Left ventricle myocardium inferior (tissue), 1 donor: ENCODE measurements at regions not wholly inside any gene's neighbourhood (a gene's known extent, or its start where the extent isn't known, plus 50 kb on each side); places are given as distances from the start of the nearest gene placed in this dataset.

ENCODE experiments used
- DNase-seq: peaks from one replicate; pipeline ENCODE4 v3.0.0-alpha.2; 2020
- H3K27ac ChIP-seq: fragments of 200-600 bp; replicated peaks from 2 replicates; pipeline ENCODE4 v1.8.0; 2021
- H3K27me3 ChIP-seq: fragments of 200-600 bp; 2 replicates; pipeline ENCODE4 v1.8.0; 2021; ENCODE audit warnings: low read depth
- H3K36me3 ChIP-seq: fragments of 200-600 bp; 2 replicates; pipeline ENCODE4 v1.8.0; 2021
- H3K4me1 ChIP-seq: fragments of 200-600 bp; 2 replicates; pipeline ENCODE4 v1.8.0; 2021
- H3K4me3 ChIP-seq: fragments of 200-600 bp; 2 replicates; pipeline ENCODE4 v1.8.0; 2021; ENCODE audit warnings: mild to moderate bottlenecking, moderate library complexity
- H3K9me3 ChIP-seq: fragments of 200-600 bp; replicated peaks from 2 replicates; pipeline ENCODE4 v1.8.0; 2021
- intact Hi-C: fragments of 100-400 bp; cut with micrococcal nuclease; formaldehyde crosslinking; loops from one replicate; pipeline ENCODE4 v1.11.0; 2022
- TF ChIP-seq, protein P1 (sequence below): fragments of 200-600 bp; IDR thresholded peaks from 2 replicates; pipeline ENCODE4 v1.8.0; 2021; ENCODE audit warnings: antibody characterized with exemption, mild to moderate bottlenecking, borderline replicate concordance
- donor health status: DM: no; HTN: yes; CAD: no; lungs with severe emphysema.

DNA sequence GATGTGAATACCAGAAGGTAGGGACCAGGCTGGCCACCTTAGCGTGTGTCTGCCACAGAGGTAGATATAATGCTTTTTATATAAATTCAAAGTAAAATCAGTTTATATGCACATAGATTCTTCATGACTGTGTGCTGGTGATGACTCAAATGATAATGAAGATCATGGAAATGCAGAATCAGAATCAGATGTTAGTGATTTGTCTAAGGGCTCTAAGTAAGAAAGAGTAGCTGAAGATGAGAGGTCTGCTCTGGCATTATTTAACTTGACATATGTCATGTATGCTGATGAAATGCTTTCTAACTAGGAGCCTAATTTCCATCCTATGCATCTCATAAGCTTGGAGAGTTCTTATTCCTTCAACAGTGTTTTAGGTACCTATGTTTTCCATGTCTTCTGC, 50.3 kb upstream of the DPH6 start:
- no peak for DNase-seq
- Histone ChIP-seq H3K9me3 (no peaks in the 10 kb centered on the region), H3K4me3 (no peak overlapping the region), H3K27ac (no peak overlapping the region), H3K36me3 (no peaks in the 10 kb centered on the region), H3K27me3 (no peaks in the 10 kb centered on the region), H3K4me1 (no peaks in the 10 kb centered on the region)
- intact Hi-C loops, result no loop called here
- TF ChIP-seq, protein P1, sequence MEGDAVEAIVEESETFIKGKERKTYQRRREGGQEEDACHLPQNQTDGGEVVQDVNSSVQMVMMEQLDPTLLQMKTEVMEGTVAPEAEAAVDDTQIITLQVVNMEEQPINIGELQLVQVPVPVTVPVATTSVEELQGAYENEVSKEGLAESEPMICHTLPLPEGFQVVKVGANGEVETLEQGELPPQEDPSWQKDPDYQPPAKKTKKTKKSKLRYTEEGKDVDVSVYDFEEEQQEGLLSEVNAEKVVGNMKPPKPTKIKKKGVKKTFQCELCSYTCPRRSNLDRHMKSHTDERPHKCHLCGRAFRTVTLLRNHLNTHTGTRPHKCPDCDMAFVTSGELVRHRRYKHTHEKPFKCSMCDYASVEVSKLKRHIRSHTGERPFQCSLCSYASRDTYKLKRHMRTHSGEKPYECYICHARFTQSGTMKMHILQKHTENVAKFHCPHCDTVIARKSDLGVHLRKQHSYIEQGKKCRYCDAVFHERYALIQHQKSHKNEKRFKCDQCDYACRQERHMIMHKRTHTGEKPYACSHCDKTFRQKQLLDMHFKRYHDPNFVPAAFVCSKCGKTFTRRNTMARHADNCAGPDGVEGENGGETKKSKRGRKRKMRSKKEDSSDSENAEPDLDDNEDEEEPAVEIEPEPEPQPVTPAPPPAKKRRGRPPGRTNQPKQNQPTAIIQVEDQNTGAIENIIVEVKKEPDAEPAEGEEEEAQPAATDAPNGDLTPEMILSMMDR, result no peak

- intact Hi-C loops, result no loop called here
- TF ChIP-seq, protein P1, result no peak
These were observed 56.9 kb upstream of the DPH6 start for GRCh38 chr15:35602836-35603235.

DNA sequence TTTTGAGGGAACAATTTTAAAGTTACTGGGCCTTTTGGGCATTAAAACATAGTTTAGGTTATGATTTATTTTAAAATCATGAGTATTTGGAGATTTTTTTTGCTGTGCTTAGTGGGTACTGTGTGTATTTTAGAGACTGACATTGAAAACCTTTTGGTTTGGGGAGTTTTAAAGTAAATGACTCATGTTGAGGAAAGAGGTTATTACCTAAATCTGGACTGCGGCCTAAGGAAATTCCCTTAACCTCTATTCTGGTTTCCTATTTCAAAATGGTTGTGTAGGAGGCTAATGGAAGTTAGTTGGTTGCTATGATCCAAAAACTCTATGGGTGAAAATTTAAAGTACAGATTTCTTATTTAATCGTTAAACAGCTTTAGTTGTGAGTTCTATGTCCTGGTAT, 57.3 kb upstream of the DPH6 start:
- TF ChIP-seq, protein P1, result no peak
- no peaks in the 10 kb centered on the region for H3K27me3 ChIP-seq
- H3K9me3 ChIP-seq, result no peaks in the 10 kb centered on the region
- H3K27ac ChIP-seq, result no peak overlapping the region
- peaks cover 25% of the 10 kb centered on the region for H3K4me1 ChIP-seq
- intact Hi-C loops, result no loop called here
- H3K4me3 ChIP-seq, result no peak overlapping the region
- H3K36me3 ChIP-seq, result no peaks in the 10 kb centered on the region
- no peak for DNase-seq

More at GRCh38 chr15:35602836-35603235, 56.9 kb upstream of the DPH6 start:
- Histone ChIP-seq H3K36me3 (no peaks in the 10 kb centered on the region), H3K27ac (no peak overlapping the region), H3K4me1 (peaks cover 21% of the 10 kb centered on the region), H3K27me3 (no peaks in the 10 kb centered on the region), H3K9me3 (no peaks in the 10 kb centered on the region), H3K4me3 (no peak overlapping the region)
- no peak for DNase-seq

DNA sequence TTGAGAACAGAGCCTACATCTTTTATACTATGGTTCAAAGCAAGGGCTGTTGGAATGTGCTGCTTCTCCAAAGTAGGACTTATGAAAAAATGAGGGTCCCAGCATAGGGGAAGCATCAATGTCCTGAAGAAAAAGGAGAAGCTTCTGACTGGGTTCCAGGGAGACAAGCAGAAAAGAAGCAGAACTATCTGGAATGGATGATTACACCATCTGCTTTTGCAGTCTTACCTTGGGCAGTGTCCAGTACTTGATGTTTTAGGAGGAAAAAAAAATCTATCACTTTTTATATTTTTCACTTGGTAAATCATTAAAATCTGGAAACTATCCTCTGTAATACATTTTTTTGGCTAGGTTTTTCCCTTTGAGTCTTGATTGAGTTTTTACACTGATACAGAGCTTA, 57.9 kb upstream of the DPH6 start:
- H3K4me1 ChIP-seq, result peaks cover 25% of the 10 kb centered on the region
- intact Hi-C loops, result no loop called here
- TF ChIP-seq, protein P1, result no peak
- no peak for DNase-seq
- H3K27ac ChIP-seq, result no peak overlapping the region
- H3K36me3 ChIP-seq, result no peaks in the 10 kb centered on the region
- no peaks in the 10 kb centered on the region for H3K9me3 ChIP-seq
- H3K4me3 ChIP-seq, result no peak overlapping the region
- H3K27me3 ChIP-seq, result no peaks in the 10 kb centered on the region

DNA sequence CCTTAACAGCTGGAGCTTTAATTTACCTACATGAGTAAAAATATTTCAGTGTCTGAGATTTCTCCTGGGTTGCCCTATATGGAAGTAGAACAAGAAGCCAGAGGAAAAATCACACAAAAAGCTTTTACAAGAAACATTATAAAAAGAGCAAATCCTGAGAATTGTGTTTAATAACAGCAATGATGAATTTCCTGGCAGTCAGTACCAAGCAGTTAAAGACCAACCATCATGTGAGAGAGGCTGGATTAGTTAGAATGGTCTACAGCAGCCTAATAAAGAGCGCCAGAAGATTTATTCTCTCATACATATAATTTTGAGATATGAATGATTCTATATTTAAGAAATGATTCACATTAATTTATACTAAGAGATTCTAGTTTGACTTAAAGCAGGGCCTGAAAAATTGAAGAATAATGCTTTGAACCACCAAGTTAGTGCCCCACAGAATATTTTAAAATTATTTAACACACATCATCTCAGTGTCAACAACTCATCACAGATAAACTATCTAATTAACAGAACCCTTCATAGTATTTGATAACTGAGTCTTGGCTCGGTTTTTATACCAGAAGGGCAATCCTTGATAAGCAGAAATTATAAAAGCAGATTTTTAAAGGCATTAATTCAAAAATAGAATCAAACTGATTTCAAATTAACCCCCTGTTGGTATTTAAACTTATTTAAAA, 59.9 kb upstream of the DPH6 start:
- intact Hi-C loops, result no loop called here
- peak overlapping the region; percentile 6 for H3K27ac ChIP-seq
- H3K4me3 ChIP-seq, result no peak overlapping the region
- peaks cover 7% of the 10 kb centered on the region for H3K9me3 ChIP-seq
- TF ChIP-seq, protein P1, result no peak
- no peaks in the 10 kb centered on the region for H3K27me3 ChIP-seq
- no peaks in the 10 kb centered on the region for H3K36me3 ChIP-seq
- no peak for DNase-seq
- H3K4me1 ChIP-seq, result peaks cover 25% of the 10 kb centered on the region
